Ovary (tissue), 7 donors: ENCODE measurements at regions not wholly inside any gene's neighbourhood (a gene's known extent, or its start where the extent isn't known, plus 50 kb on each side); places are given as distances from the start of the nearest gene placed in this dataset.

ENCODE experiments used
- DNase-seq, 5 donors: peaks; one replicate each; pipeline ENCODE4 v3.0.0-alpha.2; 2019 to 2020
- H3K27ac ChIP-seq, 2 donors: fragments of 200-600 bp; one replicate each; pipeline versions ENCODE4 v1.5.1 to v1.8.0; 2019 to 2022
- H3K27me3 ChIP-seq: fragments of 200-600 bp; one replicate; pipeline ENCODE4 v1.8.0; 2022
- H3K36me3 ChIP-seq: fragments of 200-600 bp; sonication (generic); one replicate; pipeline ENCODE4 v1.5.1; 2019
- H3K4me1 ChIP-seq: one replicate; pipeline ENCODE4 v1.8.1; 2013; ENCODE audit warnings: mild to moderate bottlenecking, moderate library complexity; ENCODE audit not compliant: insufficient read depth
- H3K4me3 ChIP-seq: fragments of 200-600 bp; sonication (generic); one replicate; pipeline ENCODE4 v1.5.1; 2017
- H3K9me3 ChIP-seq, 2 donors: fragments of 200-600 bp in 1 of 2; sonication (generic) in 1 of 2; one replicate each; pipeline versions ENCODE4 v1.5.1 to v1.8.1; 2013 to 2019; ENCODE audit warnings: mild to moderate bottlenecking in 1 of 2, moderate library complexity in 1 of 2
- CTCF ChIP-seq, 3 donors: fragments of 450-650 bp in 2 of 3; fragments of 200-600 bp in 1 of 3; IDR thresholded peaks; one replicate each; pipeline versions ENCODE4 v1.5.1 to v1.8.0; 2016 to 2022; ENCODE audit warnings: antibody characterized with exemption in 3 of 3, mild to moderate bottlenecking in 1 of 3
- EP300 ChIP-seq: sonication (generic); formaldehyde crosslinking; IDR thresholded peaks from one replicate; pipeline ENCODE4 v1.6.1; 2017; ENCODE audit warnings: antibody characterized with exemption
- POLR2A ChIP-seq: fragments of 450-650 bp; IDR thresholded peaks from one replicate; pipeline ENCODE4 v1.6.1; 2017; ENCODE audit warnings: antibody characterized with exemption, mild to moderate bottlenecking, moderate library complexity
- WGBS, 3 donors: extraction: QIAGEN DNeasy Blood & Tissue Kit in 1 of 3; methylation state at CpG; one replicate each; pipeline versions ENCODE4 v1.1.5 to v1.1.7; 2013 to 2017; 5-methylcytosine and 5-hydroxymethylcytosine counted together
- intact Hi-C, 4 donors: fragments of 100-400 bp; cut with DNase I; formaldehyde crosslinking; loops; one replicate each; pipeline versions ENCODE4 v1.11.0 to v1.15.1; 2022 to 2023
- donor health status: DM: no; HTN: no; CAD: no; lungs with moderate emphysema.
- donor health status: DM: no; HTN: no; CAD: no.
- donor health status: Bipolar disorder and iron deficiency.
- donor health status: DM: no; HTN: no; CAD: no.
- donor health status: DM: yes; HTN: yes; CAD: no.

- no peak for DNase-seq
- H3K27ac ChIP-seq = no peak overlapping the region
- no peak overlapping the region for H3K4me3 ChIP-seq
- TF ChIP-seq CTCF (IDR thresholded peaks at IDR 0.05) = no peak
- no peak for TF ChIP-seq EP300
- TF ChIP-seq POLR2A = no peak
- 75 to 85% (median 80%) methylated on average over 9 of the region's 9 CpGs for WGBS, 3 donors
- no peaks in the 10 kb centered on the region for H3K36me3 ChIP-seq
- no peaks in the 10 kb centered on the region for H3K4me1 ChIP-seq
- intact Hi-C loops = no loop called here
- no peaks in the 10 kb centered on the region for H3K27me3 ChIP-seq
- H3K9me3 ChIP-seq = no peaks in the 10 kb centered on the region
Measured at GRCh38 chr17:79410681-79411080, 200.2 kb downstream of the RBFOX3 start.

- no peak for DNase-seq
- WGBS, 3 donors = 10 to 17% (median 15%) methylated on average over 11 of the region's 11 CpGs
- intact Hi-C loops = loop anchor here in 1 of 4 donors (10.0 kb wide), 1 partner anchor 297 kb away; no protein-coding TSS in a partner anchor
- no peak for TF ChIP-seq EP300
- TF ChIP-seq POLR2A = no peak
- TF ChIP-seq CTCF (IDR thresholded peaks at IDR 0.05) = no peak
- Histone ChIP-seq H3K27ac (no peak overlapping the region), H3K9me3 (no peaks in the 10 kb centered on the region), H3K27me3 (no peaks in the 10 kb centered on the region), H3K36me3 (no peaks in the 10 kb centered on the region), H3K4me3 (no peak overlapping the region), H3K4me1 (no peaks in the 10 kb centered on the region)
Measured at GRCh38 chr17:79408251-79408650, 202.6 kb downstream of the RBFOX3 start.

- no peaks in the 10 kb centered on the region for H3K36me3 ChIP-seq
- no peak for DNase-seq
- H3K27ac ChIP-seq = no peak overlapping the region
- no peaks in the 10 kb centered on the region for H3K27me3 ChIP-seq
- H3K9me3 ChIP-seq = no peaks in the 10 kb centered on the region
- no peaks in the 10 kb centered on the region for H3K4me1 ChIP-seq
- intact Hi-C loops = loop anchor here in 1 of 4 donors (10.0 kb wide), 1 partner anchor 297 kb away; no protein-coding TSS in a partner anchor
- no peak overlapping the region for H3K4me3 ChIP-seq
- 12 to 21% (median 20%) methylated on average over 8 of the region's 8 CpGs for WGBS, 3 donors
- TF ChIP-seq POLR2A = no peak
- no peak for TF ChIP-seq EP300
- TF ChIP-seq CTCF (IDR thresholded peaks at IDR 0.05) = no peak
Measured at GRCh38 chr17:79407385-79407784, 203.5 kb downstream of the RBFOX3 start.

GRCh38 chr17:79406316-79406715 lies 204.5 kb downstream of the RBFOX3 start:
- DNase-seq = no peak
- WGBS, 3 donors = 47 to 51% (median 49%) methylated on average over 16 of the region's 16 CpGs
- no peak overlapping the region for H3K27ac ChIP-seq
- TF ChIP-seq POLR2A (no peak), EP300 (no peak), CTCF (IDR thresholded peaks at IDR 0.05) (no peak)
- H3K4me1 ChIP-seq = no peaks in the 10 kb centered on the region
- H3K4me3 ChIP-seq = no peak overlapping the region
- no peaks in the 10 kb centered on the region for H3K9me3 ChIP-seq
- H3K27me3 ChIP-seq = no peaks in the 10 kb centered on the region
- intact Hi-C loops = loop anchor here in 1 of 4 donors (10.0 kb wide), 1 partner anchor 298 kb away; no protein-coding TSS in a partner anchor
- no peaks in the 10 kb centered on the region for H3K36me3 ChIP-seq
